Activated naive CD8-positive, alpha-beta T cell treated with anti-CD3 and anti-CD28 coated beads, Interleukin-2, amount 50 U/mL, for 16 hours (primary cell): ENCODE measurements at regions not wholly inside any gene's neighbourhood (a gene's known extent, or its start where the extent isn't known, plus 50 kb on each side); places are given as distances from the start of the nearest gene placed in this dataset.

ENCODE experiments used
- DNase-seq: peaks from one replicate; pipeline ENCODE4 v3.0.0-alpha.2; 2020; ENCODE audit warnings: low read depth, low spot score

- no peak for DNase-seq
Measured at GRCh38 chr16:86060381-86061317, 161.7 kb downstream of the IRF8 start.

- no peak for DNase-seq
Measured at GRCh38 chr16:86061318-86061695, 162.3 kb downstream of the IRF8 start.

GRCh38 chr16:86061721-86062120, 162.8 kb downstream of the IRF8 start:
- no peak for DNase-seq

- DNase-seq, result no peak
Measured at GRCh38 chr16:86062271-86062965, 163.5 kb downstream of the IRF8 start.

- DNase-seq, result no peak
Measured at GRCh38 chr16:86063760-86064405, 164.9 kb downstream of the IRF8 start.

GRCh38 chr16:86064431-86065250, 165.7 kb downstream of the IRF8 start:
- DNase-seq, result no peak

GRCh38 chr16:86065711-86066110, 166.7 kb downstream of the IRF8 start:
- no peak for DNase-seq

- no peak for DNase-seq
Measured at GRCh38 chr16:86066811-86067210, 167.8 kb downstream of the IRF8 start.

GRCh38 chr16:86067516-86067915, 168.6 kb downstream of the IRF8 start:
- no peak for DNase-seq

GRCh38 chr16:86067936-86068335, 169.0 kb downstream of the IRF8 start:
- no peak for DNase-seq

GRCh38 chr16:86068722-86069121, 169.8 kb downstream of the IRF8 start:
- DNase-seq, result no peak

GRCh38 chr16:86069736-86070298, 170.9 kb downstream of the IRF8 start:
- no peak for DNase-seq

- DNase-seq, result no peak
Measured at GRCh38 chr16:86070484-86070883, 171.5 kb downstream of the IRF8 start.

- no peak for DNase-seq
Measured at GRCh38 chr16:86070971-86071370, 172.0 kb downstream of the IRF8 start.

GRCh38 chr16:86071611-86072240, 172.8 kb downstream of the IRF8 start:
- DNase-seq, result no peak

GRCh38 chr16:86072328-86073102, 173.6 kb downstream of the IRF8 start:
- no peak for DNase-seq

GRCh38 chr16:86073103-86073625, 174.2 kb downstream of the IRF8 start:
- DNase-seq, result no peak

- no peak for DNase-seq
Measured at GRCh38 chr16:86073763-86074493, 175.0 kb downstream of the IRF8 start.
